BE2C (cell line): ENCODE measurements at regions not wholly inside any gene's neighbourhood (a gene's known extent, or its start where the extent isn't known, plus 50 kb on each side); places are given as distances from the start of the nearest gene placed in this dataset.
A peak's percentile ranks its signal among the peaks of the same experiment; 100 is the strongest.

Source experiments
- DNase-seq: peaks from one replicate; pipeline ENCODE4 v3.0.0-alpha.2; 2020
- H3K27me3 ChIP-seq: fragments of 250-450 bp; sonication (Bioruptor Pico); 2 replicates; pipeline ENCODE4 v1.5.1; 2020; ENCODE audit warnings: mild to moderate bottlenecking
- H3K36me3 ChIP-seq: fragments of 250-450 bp; sonication (Bioruptor Pico); 2 replicates; pipeline ENCODE4 v1.5.1; 2020; ENCODE audit warnings: mild to moderate bottlenecking
- H3K4me1 ChIP-seq: fragments of 250-450 bp; sonication (Bioruptor Pico); 2 replicates; pipeline ENCODE4 v1.5.1; 2020
- H3K4me3 ChIP-seq: 2 replicates; pipeline ENCODE4 v1.5.1; 2011; ENCODE audit warnings: low read depth, low read length
- H3K9me3 ChIP-seq: fragments of 250-450 bp; sonication (Bioruptor Pico); 2 replicates; pipeline ENCODE4 v1.5.1; 2020
- CTCF ChIP-seq: IDR thresholded peaks from 2 replicates; pipeline ENCODE4 v1.5.1; 2012; ENCODE audit warnings: mild to moderate bottlenecking, low read depth, low read length

- no peak overlapping the region for H3K4me3 ChIP-seq
- H3K9me3 ChIP-seq: no peaks in the 10 kb centered on the region; the same call in 1 of the 2 replicates
- no peaks in the 10 kb centered on the region for H3K27me3 ChIP-seq
- DNase-seq: no peak
- TF ChIP-seq CTCF: no peak
- no peaks in the 10 kb centered on the region for H3K36me3 ChIP-seq
- peaks cover under 1% of the 10 kb centered on the region; the same call in 1 of the 2 replicates for H3K4me1 ChIP-seq
Measured at GRCh38 chr7:85820702-85821443, 634.0 kb upstream of the SEMA3D start.

GRCh38 chr7:85815526-85815925, 628.7 kb upstream of the SEMA3D start:
- Histone ChIP-seq H3K4me3 (no peak overlapping the region), H3K9me3 (no peaks in the 10 kb centered on the region), H3K4me1 (peaks cover 8% of the 10 kb centered on the region; the same call in 1 of the 2 replicates), H3K36me3 (no peaks in the 10 kb centered on the region), H3K27me3 (no peaks in the 10 kb centered on the region)
- no peak for DNase-seq
- no peak for TF ChIP-seq CTCF

GRCh38 chr7:85806321-85806720, 619.5 kb upstream of the SEMA3D start:
- TF ChIP-seq CTCF: peak; percentile 38
- Histone ChIP-seq H3K4me3 (no peak overlapping the region), H3K4me1 (no peaks in the 10 kb centered on the region; the same call in 1 of the 2 replicates), H3K27me3 (no peaks in the 10 kb centered on the region), H3K36me3 (no peaks in the 10 kb centered on the region), H3K9me3 (no peaks in the 10 kb centered on the region)
- DNase-seq: no peak

GRCh38 chr7:85805656-85806055, 618.8 kb upstream of the SEMA3D start:
- TF ChIP-seq CTCF: no peak
- H3K4me1 ChIP-seq: no peaks in the 10 kb centered on the region; the same call in 1 of the 2 replicates
- H3K36me3 ChIP-seq: no peaks in the 10 kb centered on the region
- H3K4me3 ChIP-seq: no peak overlapping the region
- no peaks in the 10 kb centered on the region for H3K9me3 ChIP-seq
- no peak for DNase-seq
- H3K27me3 ChIP-seq: no peaks in the 10 kb centered on the region

- Histone ChIP-seq H3K9me3 (no peaks in the 10 kb centered on the region), H3K4me1 (no peaks in the 10 kb centered on the region; the same call in 1 of the 2 replicates), H3K4me3 (no peak overlapping the region), H3K27me3 (no peaks in the 10 kb centered on the region), H3K36me3 (no peaks in the 10 kb centered on the region)
- no peak for TF ChIP-seq CTCF
- DNase-seq: no peak
Measured at GRCh38 chr7:85805249-85805648, 618.4 kb upstream of the SEMA3D start.

GRCh38 chr7:85802211-85802610, 615.4 kb upstream of the SEMA3D start:
- Histone ChIP-seq H3K36me3 (no peaks in the 10 kb centered on the region), H3K4me1 (no peaks in the 10 kb centered on the region; the same call in 1 of the 2 replicates), H3K9me3 (no peaks in the 10 kb centered on the region; the same call in 1 of the 2 replicates), H3K4me3 (no peak overlapping the region), H3K27me3 (no peaks in the 10 kb centered on the region)
- no peak for TF ChIP-seq CTCF
- DNase-seq: no peak
